GM21526 (cell line): ENCODE measurements at regions not wholly inside any gene's neighbourhood (a gene's known extent, or its start where the extent isn't known, plus 50 kb on each side); places are given as distances from the start of the nearest gene placed in this dataset.
"Not testable (repeated sequence)": the region's sequence is repeated elsewhere in the genome, so short reads cannot be mapped to it uniquely, and the experiment has no call there.

Experiments
- ATAC-seq: cut with Tn5 transposase; IDR thresholded peaks from one replicate; pipeline ENCODE4 v1.9.1; 2021; ENCODE audit warnings: moderate library complexity; ENCODE audit not compliant: unreplicated experiment, low FRiP score

- ATAC-seq = no peak
These were observed 150.9 kb downstream of the SPRY2 start for GRCh38 chr13:80189889-80190597.

GRCh38 chr13:80180740-80181355 is 160.1 kb downstream of the SPRY2 start:
- no peak for ATAC-seq

- no peak for ATAC-seq
These were observed 163.6 kb downstream of the SPRY2 start for GRCh38 chr13:80177327-80177726.

- ATAC-seq = no peak
These were observed 167.7 kb downstream of the SPRY2 start for GRCh38 chr13:80173224-80173623.

GRCh38 chr13:80171096-80171495 is 169.8 kb downstream of the SPRY2 start:
- ATAC-seq = no peak

GRCh38 chr13:80168089-80168850 is 172.7 kb downstream of the SPRY2 start:
- ATAC-seq = no peak

- ATAC-seq = no peak
These were observed 174.6 kb downstream of the SPRY2 start for GRCh38 chr13:80166352-80166751.

GRCh38 chr13:80164462-80164861 is 176.5 kb downstream of the SPRY2 start:
- no peak for ATAC-seq

GRCh38 chr13:80161896-80162295 is 179.0 kb downstream of the SPRY2 start:
- no peak for ATAC-seq

- no peak for ATAC-seq
These were observed 179.7 kb downstream of the SPRY2 start for GRCh38 chr13:80161219-80161618.

GRCh38 chr13:80160110-80160509 is 180.8 kb downstream of the SPRY2 start:
- ATAC-seq = no peak

- no peak for ATAC-seq
These were observed 183.5 kb downstream of the SPRY2 start for GRCh38 chr13:80157261-80157932.

GRCh38 chr13:80152142-80152541 is 188.8 kb downstream of the SPRY2 start:
- not testable (repeated sequence) for ATAC-seq

GRCh38 chr13:80151016-80151415 is 189.9 kb downstream of the SPRY2 start:
- no peak for ATAC-seq

- ATAC-seq = no peak
These were observed 191.2 kb downstream of the SPRY2 start for GRCh38 chr13:80149736-80150135.

- ATAC-seq = no peak
These were observed 195.7 kb downstream of the SPRY2 start for GRCh38 chr13:80145171-80145690.

- no peak for ATAC-seq
These were observed 196.4 kb downstream of the SPRY2 start for GRCh38 chr13:80144493-80144892.

- ATAC-seq = no peak
These were observed 199.6 kb downstream of the SPRY2 start for GRCh38 chr13:80141123-80141849.

- no peak for ATAC-seq
These were observed 200.2 kb downstream of the SPRY2 start for GRCh38 chr13:80140685-80141084.

- ATAC-seq = no peak
These were observed 201.7 kb downstream of the SPRY2 start for GRCh38 chr13:80139196-80139595.
